WERI-Rb-1 (cell line): ENCODE measurements at regions not wholly inside any gene's neighbourhood (a gene's known extent, or its start where the extent isn't known, plus 50 kb on each side); places are given as distances from the start of the nearest gene placed in this dataset.

ENCODE experiments used
- DNase-seq: peaks from one replicate; pipeline ENCODE4 v3.0.0-alpha.2; 2020
- H3K27ac ChIP-seq: fragments of 250-450 bp; sonication (Bioruptor Pico); 2 replicates; pipeline ENCODE4 v1.5.1; 2020; ENCODE audit warnings: mild to moderate bottlenecking, moderate library complexity
- H3K27me3 ChIP-seq: fragments of 250-450 bp; sonication (Bioruptor Pico); 2 replicates; pipeline ENCODE4 v1.5.1; 2021; ENCODE audit warnings: mild to moderate bottlenecking, low read depth, moderate library complexity; ENCODE audit not compliant: insufficient read depth, severe bottlenecking
- H3K36me3 ChIP-seq: fragments of 250-450 bp; sonication (Bioruptor Pico); 2 replicates; pipeline ENCODE4 v1.5.1; 2020; ENCODE audit warnings: mild to moderate bottlenecking, moderate library complexity
- H3K4me3 ChIP-seq: 2 replicates; pipeline ENCODE4 v1.5.1; 2011; ENCODE audit warnings: low read depth, mild to moderate bottlenecking, control low read depth, low read length
- H3K9me3 ChIP-seq: fragments of 250-450 bp; sonication (Bioruptor Pico); 2 replicates; pipeline ENCODE4 v1.5.1; 2021; ENCODE audit warnings: mild to moderate bottlenecking, moderate library complexity; ENCODE audit not compliant: severe bottlenecking
- TF ChIP-seq, protein P1 (sequence below): IDR thresholded peaks from 2 replicates; pipeline ENCODE4 v1.5.1; 2011; ENCODE audit warnings: low read depth, mild to moderate bottlenecking, control low read depth, inconsistent platforms, low read length

DNA sequence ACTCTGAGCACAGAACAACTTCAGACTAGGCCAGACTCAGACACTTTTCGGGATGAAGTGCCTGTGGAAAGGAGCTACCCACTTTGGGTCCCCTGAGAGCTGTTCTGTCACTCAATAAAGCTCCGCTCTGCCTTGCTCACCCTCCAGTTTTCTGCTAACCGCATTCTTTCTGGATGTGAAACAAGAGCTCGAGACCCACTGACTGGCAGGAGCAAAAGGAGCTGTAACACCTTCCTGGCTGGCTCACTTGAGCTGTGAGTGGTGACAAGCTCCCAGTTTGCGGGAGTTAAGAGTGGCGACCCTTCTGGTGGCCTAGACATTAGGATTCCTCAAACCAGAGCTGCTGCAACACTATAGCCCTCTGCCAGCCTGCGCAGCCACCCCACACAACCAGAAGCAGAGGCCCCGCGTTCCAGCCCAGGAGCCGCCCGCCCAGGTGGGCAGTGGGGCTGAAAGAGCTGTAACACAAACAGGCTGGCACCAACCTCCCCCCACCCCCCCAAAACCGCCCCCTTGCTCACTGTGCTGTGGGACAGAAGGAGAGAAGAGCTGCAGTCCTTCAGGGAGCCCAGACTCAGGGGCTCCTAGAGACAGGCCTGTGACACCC is 1178.1 kb upstream of the GBE1 start:
- Histone ChIP-seq H3K36me3 (no peaks in the 10 kb centered on the region), H3K27me3 (no peaks in the 10 kb centered on the region), H3K9me3 (no peaks in the 10 kb centered on the region), H3K4me3 (no peak overlapping the region), H3K27ac (no peak overlapping the region)
- TF ChIP-seq, protein P1, sequence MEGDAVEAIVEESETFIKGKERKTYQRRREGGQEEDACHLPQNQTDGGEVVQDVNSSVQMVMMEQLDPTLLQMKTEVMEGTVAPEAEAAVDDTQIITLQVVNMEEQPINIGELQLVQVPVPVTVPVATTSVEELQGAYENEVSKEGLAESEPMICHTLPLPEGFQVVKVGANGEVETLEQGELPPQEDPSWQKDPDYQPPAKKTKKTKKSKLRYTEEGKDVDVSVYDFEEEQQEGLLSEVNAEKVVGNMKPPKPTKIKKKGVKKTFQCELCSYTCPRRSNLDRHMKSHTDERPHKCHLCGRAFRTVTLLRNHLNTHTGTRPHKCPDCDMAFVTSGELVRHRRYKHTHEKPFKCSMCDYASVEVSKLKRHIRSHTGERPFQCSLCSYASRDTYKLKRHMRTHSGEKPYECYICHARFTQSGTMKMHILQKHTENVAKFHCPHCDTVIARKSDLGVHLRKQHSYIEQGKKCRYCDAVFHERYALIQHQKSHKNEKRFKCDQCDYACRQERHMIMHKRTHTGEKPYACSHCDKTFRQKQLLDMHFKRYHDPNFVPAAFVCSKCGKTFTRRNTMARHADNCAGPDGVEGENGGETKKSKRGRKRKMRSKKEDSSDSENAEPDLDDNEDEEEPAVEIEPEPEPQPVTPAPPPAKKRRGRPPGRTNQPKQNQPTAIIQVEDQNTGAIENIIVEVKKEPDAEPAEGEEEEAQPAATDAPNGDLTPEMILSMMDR = no peak
- DNase-seq = no peak

DNA sequence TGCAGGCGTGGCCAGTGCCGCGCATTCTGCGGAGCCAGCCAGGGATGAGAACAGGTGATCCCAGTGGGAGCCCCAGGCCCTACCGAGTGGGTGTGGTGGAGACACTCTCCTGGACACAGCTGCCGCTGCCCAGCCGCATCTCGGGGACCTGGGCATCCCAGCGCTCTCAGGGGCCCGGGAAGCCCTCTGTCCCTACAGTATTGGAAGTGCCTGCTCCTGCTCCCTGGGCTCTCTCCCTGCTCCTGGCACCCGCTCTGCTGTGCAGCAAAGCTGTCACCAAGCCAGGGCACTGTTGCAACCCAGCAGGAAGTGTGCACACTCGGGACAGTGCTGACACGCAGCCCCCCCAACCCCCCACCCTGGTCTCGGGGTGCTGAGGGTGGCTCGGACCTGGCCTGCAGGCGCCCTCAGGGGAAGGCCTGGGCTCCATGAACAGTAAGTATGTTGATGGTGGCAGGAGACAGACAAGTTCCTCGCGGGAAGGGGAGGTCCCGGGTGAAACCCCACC is 1177.4 kb upstream of the GBE1 start:
- Histone ChIP-seq H3K27ac (no peak overlapping the region), H3K4me3 (no peak overlapping the region), H3K9me3 (no peaks in the 10 kb centered on the region), H3K27me3 (no peaks in the 10 kb centered on the region), H3K36me3 (no peaks in the 10 kb centered on the region)
- TF ChIP-seq, protein P1 = no peak
- DNase-seq = no peak

DNA sequence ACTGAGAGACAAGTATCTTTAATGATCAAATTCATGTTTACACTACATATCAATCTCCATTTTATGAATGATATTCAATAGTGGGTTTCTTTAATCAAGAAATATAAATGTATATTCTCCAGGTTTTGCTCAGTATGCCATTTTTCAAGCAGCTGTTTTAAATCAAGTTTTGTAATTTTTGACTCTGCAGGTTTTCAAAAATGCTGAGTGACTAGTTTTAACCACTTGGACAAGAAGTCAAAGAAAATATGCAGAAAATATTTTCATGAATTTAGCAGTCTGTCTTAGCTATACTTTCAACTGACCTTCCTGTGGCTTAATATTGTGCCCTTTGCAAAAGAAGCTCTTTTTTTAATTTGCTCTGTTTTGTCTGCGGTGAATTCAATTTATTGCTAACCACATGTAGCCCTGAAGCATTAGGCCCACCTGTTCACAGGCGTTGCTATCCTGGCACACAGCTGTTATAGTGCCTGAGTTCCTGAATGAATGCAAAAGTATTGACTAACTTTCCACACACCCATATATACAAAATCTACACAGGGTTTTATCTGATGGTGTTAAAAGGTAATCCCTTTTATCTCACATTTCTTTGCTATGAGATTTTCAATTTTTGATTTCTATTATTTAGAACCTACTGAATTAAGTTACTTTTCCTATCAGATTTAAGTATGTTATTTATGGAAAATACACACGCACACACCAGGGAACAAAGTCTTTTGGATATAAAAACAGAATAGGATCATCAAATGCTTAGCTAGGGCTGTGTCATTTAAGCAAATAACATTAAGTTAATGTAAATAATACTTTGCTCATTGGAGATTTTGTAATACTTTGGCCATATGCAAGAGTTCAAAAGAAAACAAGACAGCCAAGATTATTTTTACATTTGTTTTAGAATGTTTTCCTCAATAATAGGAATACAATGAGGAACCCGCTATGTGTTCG is 1166.1 kb upstream of the GBE1 start:
- DNase-seq = no peak
- Histone ChIP-seq H3K36me3 (no peaks in the 10 kb centered on the region), H3K4me3 (no peak overlapping the region), H3K27ac (no peak overlapping the region), H3K9me3 (no peaks in the 10 kb centered on the region), H3K27me3 (no peaks in the 10 kb centered on the region)
- TF ChIP-seq, protein P1 = no peak

DNA sequence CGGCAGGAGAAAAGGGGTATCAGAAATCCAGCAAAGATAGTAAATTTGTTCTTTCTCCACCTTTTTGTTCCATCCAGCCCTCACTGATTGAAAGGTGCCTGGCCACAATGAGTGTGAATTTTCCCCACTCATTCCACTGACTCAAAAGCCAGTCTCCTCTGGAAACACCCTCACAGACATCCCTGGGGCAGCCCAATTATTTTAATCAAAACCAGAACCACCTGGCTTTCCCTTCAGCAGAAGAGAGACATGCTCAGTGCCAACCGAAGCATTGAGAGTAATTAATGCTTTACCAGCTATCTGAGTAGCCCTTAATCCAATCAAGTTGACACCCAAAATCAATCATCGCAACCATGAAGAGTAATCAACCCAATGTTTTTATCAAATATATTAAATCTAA is 1129.6 kb upstream of the GBE1 start:
- Histone ChIP-seq H3K36me3 (no peaks in the 10 kb centered on the region), H3K9me3 (no peaks in the 10 kb centered on the region), H3K4me3 (no peak overlapping the region), H3K27ac (no peak overlapping the region), H3K27me3 (no peaks in the 10 kb centered on the region)
- TF ChIP-seq, protein P1 = no peak
- DNase-seq = no peak

DNA sequence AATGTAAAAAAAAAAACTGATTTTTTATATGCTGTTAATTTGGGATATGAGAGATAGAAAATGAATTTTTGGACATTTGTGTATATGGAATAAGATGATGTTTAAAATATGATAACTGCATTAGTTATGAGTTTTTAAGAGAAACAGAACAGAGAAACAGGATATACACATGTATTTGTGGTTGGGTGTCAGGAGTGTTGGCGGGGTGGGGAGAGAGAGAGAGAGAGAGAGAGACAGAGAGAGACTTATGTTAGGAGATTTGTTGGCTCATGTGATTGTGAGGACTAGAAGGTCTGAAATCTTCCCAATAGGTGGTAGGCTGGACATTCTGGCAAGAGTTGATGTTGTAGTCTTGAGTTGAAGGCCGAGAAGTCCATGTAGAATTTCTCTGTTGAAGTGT is 1121.6 kb upstream of the GBE1 start:
- Histone ChIP-seq H3K36me3 (no peaks in the 10 kb centered on the region), H3K27ac (no peak overlapping the region), H3K27me3 (no peaks in the 10 kb centered on the region), H3K9me3 (no peaks in the 10 kb centered on the region), H3K4me3 (no peak overlapping the region)
- TF ChIP-seq, protein P1 = no peak
- no peak for DNase-seq
